ENCODE measurements at regions not wholly inside any gene's neighbourhood (a gene's known extent, or its start where the extent isn't known, plus 50 kb on each side); places are given as distances from the start of the nearest gene placed in this dataset.

- TF ChIP-seq, protein P1, sequence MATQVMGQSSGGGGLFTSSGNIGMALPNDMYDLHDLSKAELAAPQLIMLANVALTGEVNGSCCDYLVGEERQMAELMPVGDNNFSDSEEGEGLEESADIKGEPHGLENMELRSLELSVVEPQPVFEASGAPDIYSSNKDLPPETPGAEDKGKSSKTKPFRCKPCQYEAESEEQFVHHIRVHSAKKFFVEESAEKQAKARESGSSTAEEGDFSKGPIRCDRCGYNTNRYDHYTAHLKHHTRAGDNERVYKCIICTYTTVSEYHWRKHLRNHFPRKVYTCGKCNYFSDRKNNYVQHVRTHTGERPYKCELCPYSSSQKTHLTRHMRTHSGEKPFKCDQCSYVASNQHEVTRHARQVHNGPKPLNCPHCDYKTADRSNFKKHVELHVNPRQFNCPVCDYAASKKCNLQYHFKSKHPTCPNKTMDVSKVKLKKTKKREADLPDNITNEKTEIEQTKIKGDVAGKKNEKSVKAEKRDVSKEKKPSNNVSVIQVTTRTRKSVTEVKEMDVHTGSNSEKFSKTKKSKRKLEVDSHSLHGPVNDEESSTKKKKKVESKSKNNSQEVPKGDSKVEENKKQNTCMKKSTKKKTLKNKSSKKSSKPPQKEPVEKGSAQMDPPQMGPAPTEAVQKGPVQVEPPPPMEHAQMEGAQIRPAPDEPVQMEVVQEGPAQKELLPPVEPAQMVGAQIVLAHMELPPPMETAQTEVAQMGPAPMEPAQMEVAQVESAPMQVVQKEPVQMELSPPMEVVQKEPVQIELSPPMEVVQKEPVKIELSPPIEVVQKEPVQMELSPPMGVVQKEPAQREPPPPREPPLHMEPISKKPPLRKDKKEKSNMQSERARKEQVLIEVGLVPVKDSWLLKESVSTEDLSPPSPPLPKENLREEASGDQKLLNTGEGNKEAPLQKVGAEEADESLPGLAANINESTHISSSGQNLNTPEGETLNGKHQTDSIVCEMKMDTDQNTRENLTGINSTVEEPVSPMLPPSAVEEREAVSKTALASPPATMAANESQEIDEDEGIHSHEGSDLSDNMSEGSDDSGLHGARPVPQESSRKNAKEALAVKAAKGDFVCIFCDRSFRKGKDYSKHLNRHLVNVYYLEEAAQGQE (IDR thresholded peaks at IDR 0.05; ENCODE audit: low read depth): no peak
- no peak for TF ChIP-seq SIN3A (IDR thresholded peaks at IDR 0.05; ENCODE audit: low read depth)
- TF ChIP-seq, protein P2, sequence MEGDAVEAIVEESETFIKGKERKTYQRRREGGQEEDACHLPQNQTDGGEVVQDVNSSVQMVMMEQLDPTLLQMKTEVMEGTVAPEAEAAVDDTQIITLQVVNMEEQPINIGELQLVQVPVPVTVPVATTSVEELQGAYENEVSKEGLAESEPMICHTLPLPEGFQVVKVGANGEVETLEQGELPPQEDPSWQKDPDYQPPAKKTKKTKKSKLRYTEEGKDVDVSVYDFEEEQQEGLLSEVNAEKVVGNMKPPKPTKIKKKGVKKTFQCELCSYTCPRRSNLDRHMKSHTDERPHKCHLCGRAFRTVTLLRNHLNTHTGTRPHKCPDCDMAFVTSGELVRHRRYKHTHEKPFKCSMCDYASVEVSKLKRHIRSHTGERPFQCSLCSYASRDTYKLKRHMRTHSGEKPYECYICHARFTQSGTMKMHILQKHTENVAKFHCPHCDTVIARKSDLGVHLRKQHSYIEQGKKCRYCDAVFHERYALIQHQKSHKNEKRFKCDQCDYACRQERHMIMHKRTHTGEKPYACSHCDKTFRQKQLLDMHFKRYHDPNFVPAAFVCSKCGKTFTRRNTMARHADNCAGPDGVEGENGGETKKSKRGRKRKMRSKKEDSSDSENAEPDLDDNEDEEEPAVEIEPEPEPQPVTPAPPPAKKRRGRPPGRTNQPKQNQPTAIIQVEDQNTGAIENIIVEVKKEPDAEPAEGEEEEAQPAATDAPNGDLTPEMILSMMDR (IDR thresholded peaks at IDR 0.05 in 2 of 3, conservative IDR thresholded peaks at IDR 0.05 in 1 of 3; ENCODE audit: borderline replicate concordance in 1 of 3, insufficient read depth in 1 of 3, low read depth in 2 of 3, low read length in 2 of 3): no peak
- TF ChIP-seq CBX3 (IDR thresholded peaks at IDR 0.05; ENCODE audit: low read depth): no peak
- TF ChIP-seq EGR1 (IDR thresholded peaks at IDR 0.05; ENCODE audit: low read depth): no peak
These were observed 884.8 kb upstream of the B3GALT2 start (continued) for GRCh38 chr1:194071205-194071604.

- Histone ChIP-seq H3K27ac (ENCODE audit: low read depth, low read length) (no peak overlapping the region), H3K27me3 (ENCODE audit: insufficient read depth, low read length) (no peaks in the 10 kb centered on the region), H2AFZ (ENCODE audit: low read depth, low read length, poor library complexity, severe bottlenecking) (no peak overlapping the region), H3K4me2 (ENCODE audit: low read length) (no peak overlapping the region), H3K9ac (ENCODE audit: low read length) (no peak overlapping the region), H3K36me3 (ENCODE audit: control insufficient read depth in 1 of 2, insufficient read depth in 2 of 2, low read length in 2 of 2) (no peaks in the 10 kb centered on the region), H3K79me2 (ENCODE audit: insufficient read depth, low read length) (no peaks in the 10 kb centered on the region), H3K4me3 (replicated peaks in 1 of 2; ENCODE audit: low read depth in 1 of 2, low read length in 2 of 2) (no peak overlapping the region), H3K9me2 (ENCODE audit: insufficient read depth) (no peaks in the 10 kb centered on the region), H4K20me1 (ENCODE audit: insufficient read depth) (no peaks in the 10 kb centered on the region), H3K4me1 (ENCODE audit: control insufficient read depth in 1 of 2, insufficient read depth in 2 of 2, low read length in 2 of 2) (no peaks in the 10 kb centered on the region), H3K9me3 (ENCODE audit: control insufficient read depth in 1 of 2, insufficient read depth in 1 of 2, low read depth in 1 of 2, low read length in 2 of 2) (no peaks in the 10 kb centered on the region)
- no peak for DNase-seq (ENCODE audit: low read depth, low spot score)
- ChIA-PET POLR2A (no interaction called here), CTCF (no interaction called here), RAD21 (ENCODE audit: low non-redundant PET in 1 of 2, low total read pairs in 2 of 2, uncharacterized antibody in 2 of 2, unreplicated experiment in 2 of 2) (no interaction called here)
- BruUV-seq (replicated peaks): no TSS peak
- intact Hi-C loops (cut with micrococcal nuclease): no loop called here
- no peak for TF ChIP-seq TCF7L2 (IDR thresholded peaks at IDR 0.05; ENCODE audit: borderline replicate concordance, extremely low read depth, insufficient read depth, insufficient read length)
- no peak for TF ChIP-seq CEBPB (IDR thresholded peaks at IDR 0.05; ENCODE audit: low read depth)
- TF ChIP-seq MAX (IDR thresholded peaks at IDR 0.05): no peak
- TF ChIP-seq SIN3A (IDR thresholded peaks at IDR 0.05; ENCODE audit: low read depth): no peak
- TF ChIP-seq EZH2 (IDR thresholded peaks at IDR 0.05): no peak
- TF ChIP-seq SRF (IDR thresholded peaks at IDR 0.05; ENCODE audit: low read depth): no peak
- TF ChIP-seq EGR1 (IDR thresholded peaks at IDR 0.05; ENCODE audit: low read depth): no peak
- ATAC-seq: no peak
These were observed 883.4 kb upstream of the B3GALT2 start for GRCh38 chr1:194069831-194070218.

Data from HCT116 (cell line).